ENCODE measurements at regions not wholly inside any gene's neighbourhood (a gene's known extent, or its start where the extent isn't known, plus 50 kb on each side); places are given as distances from the start of the nearest gene placed in this dataset.
"Not testable (repeated sequence)": the region's sequence is repeated elsewhere in the genome, so short reads cannot be mapped to it uniquely, and the experiment has no call there.

GRCh38 chr14:66017927-66018326, 468.2 kb upstream of the CCDC196 start:
- DNase-seq (ENCODE audit: low read depth), result no peak
- no peak for TF ChIP-seq CTCF (IDR thresholded peaks at IDR 0.05; ENCODE audit: insufficient read depth, low read length)

GRCh38 chr14:66022526-66022925, 463.6 kb upstream of the CCDC196 start:
- no peak overlapping the region for H3K4me3 ChIP-seq (ENCODE audit: low read depth, low read length)
- DNase-seq (ENCODE audit: low read depth), result no peak
- TF ChIP-seq CTCF (IDR thresholded peaks at IDR 0.05; ENCODE audit: insufficient read depth, low read length), result no peak

More at GRCh38 chr14:66017927-66018326, 468.2 kb upstream of the CCDC196 start:
- no peak overlapping the region for H3K4me3 ChIP-seq (ENCODE audit: low read depth, low read length)

- no peak for TF ChIP-seq CTCF (IDR thresholded peaks at IDR 0.05; ENCODE audit: insufficient read depth, low read length)
- DNase-seq (ENCODE audit: low read depth), result no peak
- H3K4me3 ChIP-seq (ENCODE audit: low read depth, low read length), result no peak overlapping the region
These were observed 460.4 kb upstream of the CCDC196 start for GRCh38 chr14:66025779-66026178.

GRCh38 chr14:66031981-66032380, 454.2 kb upstream of the CCDC196 start:
- not testable (repeated sequence) for DNase-seq (ENCODE audit: low read depth)

GRCh38 chr14:66032800-66033199, 453.4 kb upstream of the CCDC196 start:
- no peak for TF ChIP-seq CTCF (IDR thresholded peaks at IDR 0.05; ENCODE audit: insufficient read depth, low read length)
- no peak for DNase-seq (ENCODE audit: low read depth)
- H3K4me3 ChIP-seq (ENCODE audit: low read depth, low read length), result no peak overlapping the region

More at GRCh38 chr14:66031981-66032380, 454.2 kb upstream of the CCDC196 start:
- H3K4me3 ChIP-seq (ENCODE audit: low read depth, low read length), result not testable (repeated sequence)

GRCh38 chr14:66036547-66036946, 449.6 kb upstream of the CCDC196 start:
- H3K4me3 ChIP-seq (ENCODE audit: low read depth, low read length), result no peak overlapping the region
- DNase-seq (ENCODE audit: low read depth), result peak; percentile 23
- TF ChIP-seq CTCF (IDR thresholded peaks at IDR 0.05; ENCODE audit: insufficient read depth, low read length), result no peak

- H3K4me3 ChIP-seq (ENCODE audit: low read depth, low read length), result no peak overlapping the region
- peak; percentile 9 for DNase-seq (ENCODE audit: low read depth)
- TF ChIP-seq CTCF (IDR thresholded peaks at IDR 0.05; ENCODE audit: insufficient read depth, low read length), result no peak
These were observed 448.8 kb upstream of the CCDC196 start for GRCh38 chr14:66037361-66037760.

Data from fibroblast of the aortic adventitia (primary cell).